ENCODE measurements at regions not wholly inside any gene's neighbourhood (a gene's known extent, or its start where the extent isn't known, plus 50 kb on each side); places are given as distances from the start of the nearest gene placed in this dataset.

- TF ChIP-seq, protein P1, sequence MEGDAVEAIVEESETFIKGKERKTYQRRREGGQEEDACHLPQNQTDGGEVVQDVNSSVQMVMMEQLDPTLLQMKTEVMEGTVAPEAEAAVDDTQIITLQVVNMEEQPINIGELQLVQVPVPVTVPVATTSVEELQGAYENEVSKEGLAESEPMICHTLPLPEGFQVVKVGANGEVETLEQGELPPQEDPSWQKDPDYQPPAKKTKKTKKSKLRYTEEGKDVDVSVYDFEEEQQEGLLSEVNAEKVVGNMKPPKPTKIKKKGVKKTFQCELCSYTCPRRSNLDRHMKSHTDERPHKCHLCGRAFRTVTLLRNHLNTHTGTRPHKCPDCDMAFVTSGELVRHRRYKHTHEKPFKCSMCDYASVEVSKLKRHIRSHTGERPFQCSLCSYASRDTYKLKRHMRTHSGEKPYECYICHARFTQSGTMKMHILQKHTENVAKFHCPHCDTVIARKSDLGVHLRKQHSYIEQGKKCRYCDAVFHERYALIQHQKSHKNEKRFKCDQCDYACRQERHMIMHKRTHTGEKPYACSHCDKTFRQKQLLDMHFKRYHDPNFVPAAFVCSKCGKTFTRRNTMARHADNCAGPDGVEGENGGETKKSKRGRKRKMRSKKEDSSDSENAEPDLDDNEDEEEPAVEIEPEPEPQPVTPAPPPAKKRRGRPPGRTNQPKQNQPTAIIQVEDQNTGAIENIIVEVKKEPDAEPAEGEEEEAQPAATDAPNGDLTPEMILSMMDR (IDR thresholded peaks at IDR 0.05): no peak
- no peak for TF ChIP-seq POLR2AphosphoS5 (IDR thresholded peaks at IDR 0.05; ENCODE audit: insufficient read depth in 1 of 2, low read depth in 1 of 2)
- no peak for TF ChIP-seq POLR2A (IDR thresholded peaks at IDR 0.05)
Observed at GRCh38 chr3:186432189-186432588, 70.2 kb upstream of the DGKG start.
